GM23338 (cell line): ENCODE measurements at regions not wholly inside any gene's neighbourhood (a gene's known extent, or its start where the extent isn't known, plus 50 kb on each side); places are given as distances from the start of the nearest gene placed in this dataset.

Experiments used
- ATAC-seq: fragments of 200-7000 bp; cut with Tn5 transposase; 3 replicates; pipeline ENCODE4 v1.9.1; 2020
- DNase-seq: peaks from one replicate; pipeline ENCODE4 v3.0.0-alpha.2; 2015; ENCODE audit warnings: low spot score
- H2AFZ ChIP-seq: fragments of 200-600 bp; sonication (generic); 2 replicates; pipeline ENCODE4 v1.8.0; 2016; ENCODE audit warnings: antibody characterized with exemption, mild to moderate bottlenecking, moderate library complexity
- H3F3A ChIP-seq: fragments of 200-600 bp; sonication (generic); replicated peaks from 2 replicates; pipeline ENCODE4 v1.8.0; 2017; ENCODE audit warnings: antibody characterized with exemption, mixed run types, low read depth
- H3K27ac ChIP-seq: fragments of 200-600 bp; sonication (generic); 2 replicates; pipeline ENCODE4 v1.6.1; 2016; ENCODE audit warnings: low read depth
- H3K27me3 ChIP-seq: fragments of 200-600 bp; sonication (generic); 2 replicates; pipeline ENCODE4 v1.8.0; 2016; ENCODE audit warnings: mild to moderate bottlenecking, mixed run types, moderate library complexity; ENCODE audit not compliant: insufficient read depth
- H3K36me3 ChIP-seq: fragments of 200-600 bp; sonication (generic); 2 replicates; pipeline ENCODE4 v1.8.0; 2016; ENCODE audit warnings: mild to moderate bottlenecking; ENCODE audit not compliant: insufficient read depth
- H3K4me1 ChIP-seq: fragments of 200-600 bp; sonication (generic); 2 replicates; pipeline ENCODE4 v1.8.0; 2016; ENCODE audit warnings: mild to moderate bottlenecking, moderate library complexity; ENCODE audit not compliant: insufficient read depth
- H3K4me2 ChIP-seq: fragments of 200-600 bp; sonication (generic); 2 replicates; pipeline ENCODE4 v1.7.1; 2017; ENCODE audit warnings: mixed run types
- H3K4me3 ChIP-seq: fragments of 200-600 bp; sonication (generic); 2 replicates; pipeline ENCODE4 v1.6.1; 2016; ENCODE audit warnings: mixed run types
- H3K79me2 ChIP-seq: fragments of 200-600 bp; sonication (generic); replicated peaks from 2 replicates; pipeline ENCODE4 v1.8.0; 2017; ENCODE audit warnings: mild to moderate bottlenecking; ENCODE audit not compliant: insufficient read depth
- H3K9me2 ChIP-seq: fragments of 200-600 bp; sonication (generic); 2 replicates; pipeline ENCODE4 v1.8.0; 2017; ENCODE audit not compliant: insufficient read depth
- H4K20me1 ChIP-seq: fragments of 200-600 bp; sonication (generic); replicated peaks from 2 replicates; pipeline ENCODE4 v1.8.0; 2017; ENCODE audit warnings: mild to moderate bottlenecking; ENCODE audit not compliant: insufficient read depth
- H3K27ac Mint-ChIP-seq: 2 replicates; pipeline ENCODE4 v1.8.0; 2020; ENCODE audit warnings: inconsistent platforms, mild to moderate bottlenecking, moderate library complexity, mixed read lengths
- H3K27me3 Mint-ChIP-seq: 3 replicates; pipeline ENCODE4 v1.8.0; 2022; ENCODE audit warnings: low read depth, mild to moderate bottlenecking, moderate library complexity, mixed read lengths, inconsistent platforms; ENCODE audit not compliant: insufficient read depth, poor library complexity
- H3K36me3 Mint-ChIP-seq: 3 replicates; pipeline ENCODE4 v1.8.0; 2021; ENCODE audit warnings: low read depth, mild to moderate bottlenecking, inconsistent platforms, moderate library complexity, mixed read lengths
- H3K4me1 Mint-ChIP-seq: 3 replicates; pipeline ENCODE4 v1.8.0; 2020; ENCODE audit warnings: mild to moderate bottlenecking, inconsistent platforms, mixed read lengths
- H3K4me3 Mint-ChIP-seq: 3 replicates; pipeline ENCODE4 v1.8.0; 2021; ENCODE audit warnings: moderate library complexity, mild to moderate bottlenecking, inconsistent platforms, mixed read lengths
- H3K9me3 Mint-ChIP-seq: 3 replicates; pipeline ENCODE4 v1.8.0; 2020; ENCODE audit warnings: moderate library complexity, mild to moderate bottlenecking, inconsistent platforms, mixed read lengths
- CREB1 ChIP-seq: fragments of 250-450 bp; sonication (Bioruptor Pico); IDR thresholded peaks from 2 replicates; pipeline ENCODE4 v1.5.0; 2020; ENCODE audit warnings: low read depth, mild to moderate bottlenecking, moderate library complexity
- CTCF ChIP-seq, 2 experiments: fragments of 200-600 bp in 1 of 2; sonication (generic) in 1 of 2; conservative IDR thresholded peaks; 2 replicates each; pipeline versions ENCODE4 v1.5.1 to v1.6.1; 2016 to 2017; ENCODE audit warnings: antibody characterized with exemption in 2 of 2, low read depth in 2 of 2, mild to moderate bottlenecking in 2 of 2, moderate library complexity in 1 of 2
- EZH2phosphoT487 ChIP-seq: fragments of 200-600 bp; sonication (generic); IDR thresholded peaks from one replicate; pipeline ENCODE4 v1.8.1; 2018; ENCODE audit warnings: antibody characterized with exemption; ENCODE audit not compliant: unreplicated experiment
- JUNB ChIP-seq: IDR thresholded peaks from one replicate; pipeline ENCODE4 v1.6.1; 2016; ENCODE audit warnings: antibody characterized with exemption; ENCODE audit not compliant: unreplicated experiment
- POLR2AphosphoS5 ChIP-seq: IDR thresholded peaks from 2 replicates; pipeline ENCODE4 v1.6.1; 2016; ENCODE audit warnings: antibody characterized with exemption, low read depth
- REST ChIP-seq: IDR thresholded peaks from one replicate; pipeline ENCODE4 v1.6.1; 2018; ENCODE audit warnings: antibody characterized with exemption; ENCODE audit not compliant: unreplicated experiment
- STAT1 ChIP-seq: IDR thresholded peaks from one replicate; pipeline ENCODE4 v1.6.1; 2016; ENCODE audit warnings: antibody characterized with exemption; ENCODE audit not compliant: unreplicated experiment
- ZNF331 ChIP-seq: fragments of 250-450 bp; sonication (Bioruptor Pico); IDR thresholded peaks from 2 replicates; pipeline ENCODE4 v1.5.0; 2020; ENCODE audit warnings: low read depth, mild to moderate bottlenecking, moderate library complexity
- TF ChIP-seq, protein P1 (sequence below): IDR thresholded peaks from 2 replicates; pipeline ENCODE4 v1.6.1; 2016; ENCODE audit warnings: antibody characterized with exemption

DNA sequence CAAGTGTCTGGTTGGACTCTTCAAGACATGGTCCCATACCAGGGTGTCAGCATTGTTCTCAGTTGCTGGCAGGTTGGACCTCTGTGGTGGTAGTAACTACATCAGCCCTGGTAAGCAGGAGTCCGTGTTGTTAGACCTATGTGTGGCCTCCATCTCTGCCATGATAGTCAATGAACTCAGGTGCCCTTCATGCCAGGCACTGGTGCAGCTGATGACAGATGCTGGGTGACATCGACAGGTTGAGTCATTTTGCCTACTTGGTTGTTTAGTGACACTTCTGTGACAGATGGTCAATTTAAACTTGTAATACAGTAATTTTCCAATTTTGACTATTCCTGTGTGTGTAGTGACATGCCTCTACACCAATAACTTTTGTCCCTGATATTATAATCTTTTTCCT, 189.7 kb downstream of the SP3 start:
- no peaks in the 10 kb centered on the region for H3K36me3 Mint-ChIP-seq
- H3K36me3 ChIP-seq, result no peaks in the 10 kb centered on the region
- peaks cover 11% of the 10 kb centered on the region for H3K9me2 ChIP-seq
- DNase-seq (no peak), ATAC-seq (no peak)
- peaks cover 3% of the 10 kb centered on the region for H3K27me3 Mint-ChIP-seq
- TF ChIP-seq, protein P1, sequence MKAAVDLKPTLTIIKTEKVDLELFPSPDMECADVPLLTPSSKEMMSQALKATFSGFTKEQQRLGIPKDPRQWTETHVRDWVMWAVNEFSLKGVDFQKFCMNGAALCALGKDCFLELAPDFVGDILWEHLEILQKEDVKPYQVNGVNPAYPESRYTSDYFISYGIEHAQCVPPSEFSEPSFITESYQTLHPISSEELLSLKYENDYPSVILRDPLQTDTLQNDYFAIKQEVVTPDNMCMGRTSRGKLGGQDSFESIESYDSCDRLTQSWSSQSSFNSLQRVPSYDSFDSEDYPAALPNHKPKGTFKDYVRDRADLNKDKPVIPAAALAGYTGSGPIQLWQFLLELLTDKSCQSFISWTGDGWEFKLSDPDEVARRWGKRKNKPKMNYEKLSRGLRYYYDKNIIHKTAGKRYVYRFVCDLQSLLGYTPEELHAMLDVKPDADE, result no peak
- H3K4me3 Mint-ChIP-seq, result no peak overlapping the region
- no peak overlapping the region for H3K27ac ChIP-seq
- H3K79me2 ChIP-seq, result no peaks in the 10 kb centered on the region
- H3K4me1 ChIP-seq, result no peaks in the 10 kb centered on the region
- no peak overlapping the region for H3K4me3 ChIP-seq
- H2AFZ ChIP-seq, result no peak overlapping the region
- H3K27me3 ChIP-seq, result no peaks in the 10 kb centered on the region
- H3K4me1 Mint-ChIP-seq, result peaks cover 9% of the 10 kb centered on the region; the same call in 2 of the 3 replicates
- no peaks in the 10 kb centered on the region for H3F3A ChIP-seq
- no peak overlapping the region for H3K27ac Mint-ChIP-seq
- no peak overlapping the region for H3K4me2 ChIP-seq
- no peaks in the 10 kb centered on the region for H4K20me1 ChIP-seq
- no peaks in the 10 kb centered on the region; the same call in 2 of the 3 replicates for H3K9me3 Mint-ChIP-seq

DNA sequence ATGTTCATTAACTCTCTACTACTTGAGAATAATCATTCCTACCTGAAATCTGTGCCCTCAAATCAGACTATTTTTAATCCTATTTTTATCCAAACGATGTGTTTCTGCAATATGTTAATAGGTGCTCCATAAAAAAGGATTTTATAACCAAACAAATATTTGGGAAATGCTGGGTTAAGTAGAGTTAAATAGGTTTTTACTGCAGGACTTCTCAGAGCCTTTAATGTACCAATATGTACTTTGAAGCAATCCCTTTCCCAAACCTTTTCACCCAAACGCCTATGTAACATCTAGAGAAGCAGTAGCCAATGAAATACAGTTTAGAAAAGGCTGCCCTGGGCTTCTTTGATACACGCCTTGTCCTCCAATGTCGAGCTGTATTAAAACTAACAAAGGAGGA, 182.5 kb downstream of the SP3 start:
- no peak overlapping the region for H3K4me3 ChIP-seq
- H3K36me3 Mint-ChIP-seq, result no peaks in the 10 kb centered on the region
- no peaks in the 10 kb centered on the region for H4K20me1 ChIP-seq
- no peak overlapping the region for H3K27ac Mint-ChIP-seq
- H3K27me3 ChIP-seq, result no peaks in the 10 kb centered on the region
- no peaks in the 10 kb centered on the region for H3K36me3 ChIP-seq
- no peak for ATAC-seq
- no peak overlapping the region for H3K4me2 ChIP-seq
- H3K9me2 ChIP-seq, result peaks cover 3% of the 10 kb centered on the region; the same call in 1 of the 2 replicates
- no peaks in the 10 kb centered on the region for H3F3A ChIP-seq
- DNase-seq, result no peak
- no peaks in the 10 kb centered on the region for H3K79me2 ChIP-seq
- peaks cover 4% of the 10 kb centered on the region for H3K27me3 Mint-ChIP-seq
- H3K9me3 Mint-ChIP-seq, result no peaks in the 10 kb centered on the region
- H3K4me3 Mint-ChIP-seq, result no peak overlapping the region
- H2AFZ ChIP-seq, result no peak overlapping the region
- H3K4me1 Mint-ChIP-seq, result peaks cover 8% of the 10 kb centered on the region; the same call in 1 of the 3 replicates
- no peaks in the 10 kb centered on the region for H3K4me1 ChIP-seq
- no peak overlapping the region for H3K27ac ChIP-seq
- TF ChIP-seq CTCF (conservative IDR thresholded peaks at IDR 0.05; ENCODE audit: low read depth in 2 of 2) (no peak), STAT1 (no peak), POLR2AphosphoS5 (no peak), CREB1 (CRISPR knock-in tag) (no peak), EZH2phosphoT487 (no peak), REST (no peak), JUNB (no peak), ZNF331 (CRISPR knock-in tag) (no peak)
- TF ChIP-seq, protein P1, result no peak
